GM18505 (cell line): ENCODE measurements at regions not wholly inside any gene's neighbourhood (a gene's known extent, or its start where the extent isn't known, plus 50 kb on each side); places are given as distances from the start of the nearest gene placed in this dataset.
A peak's percentile ranks its signal among the peaks of the same experiment; 100 is the strongest.
"Not testable (repeated sequence)": the region's sequence is repeated elsewhere in the genome, so short reads cannot be mapped to it uniquely, and the experiment has no call there.

Experiments used
- ATAC-seq: cut with Tn5 transposase; IDR thresholded peaks from one replicate; pipeline ENCODE4 v1.9.1; 2021; ENCODE audit not compliant: unreplicated experiment
- POLR2A ChIP-seq: IDR thresholded peaks from 4 replicates; pipeline ENCODE4 v1.6.1; 2011; ENCODE audit warnings: borderline replicate concordance; ENCODE audit not compliant: insufficient read depth, insufficient read length; ENCODE audit errors: extremely low read depth

DNA sequence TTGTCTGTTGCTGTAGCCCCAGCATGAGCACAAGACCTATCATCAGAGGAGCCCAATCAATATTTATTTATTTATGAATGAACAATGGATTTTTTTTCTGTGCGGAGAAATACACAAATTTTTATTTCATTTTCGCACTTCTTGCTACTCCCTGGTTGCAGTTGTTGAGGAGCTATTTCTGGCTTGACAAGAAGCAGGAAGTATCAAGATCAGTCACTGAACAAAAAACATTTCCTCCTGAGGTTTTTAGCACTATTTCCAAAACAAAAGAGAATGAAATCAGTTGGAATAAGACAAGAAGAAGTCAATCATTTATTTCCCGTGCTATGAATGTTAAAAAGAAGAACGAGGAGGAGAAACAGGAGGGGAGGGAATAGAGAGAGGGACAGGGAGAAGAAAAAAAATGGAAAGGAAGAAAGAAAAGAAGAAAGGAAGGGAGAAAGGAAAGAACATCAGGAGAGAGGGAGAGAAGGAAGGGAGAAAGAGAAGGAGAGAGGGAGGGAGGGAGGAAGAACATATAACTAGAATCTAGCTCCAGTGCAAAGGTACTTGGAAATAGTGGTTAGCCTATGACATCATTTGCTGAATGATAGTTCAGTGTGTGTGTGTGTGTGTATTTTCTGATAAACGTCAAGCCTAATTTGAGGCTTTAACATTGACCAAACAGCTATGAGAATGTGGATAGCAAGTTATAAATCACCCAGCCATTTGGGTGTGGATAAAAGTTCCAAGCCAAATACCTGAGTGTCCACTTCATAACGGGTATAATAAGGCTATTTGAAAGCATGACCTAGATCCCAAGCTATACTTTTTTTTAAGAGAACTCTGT, 586.0 kb downstream of the EBF1 start:
- TF ChIP-seq POLR2A, result no peak
- no peak for ATAC-seq

- peak; percentile 92 for ATAC-seq
- TF ChIP-seq POLR2A, result no peak
Observed at GRCh38 chr5:158511454-158511853, 588.3 kb downstream of the EBF1 start.

- ATAC-seq, result no peak
Observed at GRCh38 chr5:158510479-158510878, 589.2 kb downstream of the EBF1 start.

DNA sequence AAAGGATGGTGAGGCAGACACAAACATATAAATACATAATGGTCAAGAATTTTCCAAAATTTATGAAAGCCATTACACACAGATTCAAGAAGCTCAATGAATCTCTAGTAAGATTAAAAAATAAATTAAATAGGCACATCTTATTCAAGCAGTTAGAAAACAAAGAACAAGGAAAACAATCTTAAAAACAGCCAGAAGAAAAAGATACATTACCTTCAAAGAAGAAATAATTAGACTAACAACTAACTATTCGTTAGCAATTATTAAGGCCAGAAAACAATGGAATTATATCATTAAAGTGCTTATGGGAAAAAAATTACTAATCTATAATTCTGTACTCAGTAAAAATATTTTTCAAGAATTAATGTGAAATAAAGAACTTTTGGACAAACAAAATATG, 593.1 kb downstream of the EBF1 start:
- TF ChIP-seq POLR2A, result no peak
- ATAC-seq, result no peak

More at GRCh38 chr5:158510479-158510878, 589.2 kb downstream of the EBF1 start:
- TF ChIP-seq POLR2A, result no peak

DNA sequence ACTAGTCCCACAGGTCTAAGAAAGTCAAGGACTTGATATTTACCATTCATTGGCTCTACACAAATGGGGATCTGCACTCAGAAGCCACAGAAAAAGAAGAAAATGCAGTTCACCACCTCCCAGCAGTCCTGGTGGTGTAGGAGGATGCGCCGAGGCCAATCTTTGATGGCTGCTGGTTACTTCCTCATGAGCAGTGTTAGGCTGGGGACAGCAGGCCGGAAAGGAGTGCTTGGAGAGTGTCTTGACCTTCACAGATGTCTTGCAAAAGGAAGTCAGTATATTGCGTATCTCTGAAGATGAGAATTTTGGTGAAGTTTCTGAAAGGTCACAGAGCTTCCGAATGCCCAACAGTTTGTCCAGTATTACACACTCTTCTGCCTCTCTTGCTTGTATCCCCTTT, 597.0 kb downstream of the EBF1 start:
- ATAC-seq, result no peak
- TF ChIP-seq POLR2A, result no peak

- TF ChIP-seq POLR2A, result no peak
- ATAC-seq, result no peak
Observed at GRCh38 chr5:158499892-158500418, 599.8 kb downstream of the EBF1 start.

GRCh38 chr5:158499075-158499891, 600.4 kb downstream of the EBF1 start:
- ATAC-seq, result no peak
- TF ChIP-seq POLR2A, result no peak

GRCh38 chr5:158496624-158497023, 603.1 kb downstream of the EBF1 start:
- no peak for TF ChIP-seq POLR2A
- ATAC-seq, result no peak

- ATAC-seq, result no peak
Observed at GRCh38 chr5:158494541-158494940, 605.2 kb downstream of the EBF1 start.

DNA sequence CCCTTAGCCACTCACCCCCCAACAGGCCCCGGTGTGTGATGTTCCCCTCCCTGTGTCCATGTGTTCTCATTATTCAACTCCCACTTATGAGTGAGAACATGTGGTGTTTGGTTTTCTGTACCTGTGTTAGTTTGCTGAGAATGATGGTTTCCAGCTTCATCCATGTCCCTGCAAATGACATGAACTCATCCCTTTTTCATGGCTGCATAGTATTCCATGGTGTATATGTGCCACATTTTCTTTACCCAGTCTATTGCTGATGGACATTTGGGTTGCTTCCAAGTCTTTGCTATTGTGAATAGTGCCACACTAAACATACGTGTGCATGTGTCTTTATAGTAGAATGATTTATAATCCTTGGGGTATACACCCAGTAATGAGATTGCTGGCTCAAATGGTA, 605.7 kb downstream of the EBF1 start:
- not testable (repeated sequence) for ATAC-seq

More at GRCh38 chr5:158494541-158494940, 605.2 kb downstream of the EBF1 start:
- TF ChIP-seq POLR2A, result no peak

- no peak for TF ChIP-seq POLR2A
- ATAC-seq, result no peak
Observed at GRCh38 chr5:158492841-158493242, 606.9 kb downstream of the EBF1 start.

GRCh38 chr5:158492136-158492535, 607.6 kb downstream of the EBF1 start:
- no peak for ATAC-seq
- no peak for TF ChIP-seq POLR2A

- no peak for TF ChIP-seq POLR2A
- ATAC-seq, result no peak
Observed at GRCh38 chr5:158487664-158488063, 612.1 kb downstream of the EBF1 start.

GRCh38 chr5:158487156-158487555, 612.6 kb downstream of the EBF1 start:
- ATAC-seq, result no peak
- TF ChIP-seq POLR2A, result no peak
